ENCODE measurements at regions not wholly inside any gene's neighbourhood (a gene's known extent, or its start where the extent isn't known, plus 50 kb on each side); places are given as distances from the start of the nearest gene placed in this dataset.

GRCh38 chr2:18084376-18084775 is 205.9 kb downstream of the KCNS3 start:
- H3K27ac Mint-ChIP-seq: no peak overlapping the region
- intact Hi-C loops (cut with micrococcal nuclease): no loop called here
- Histone ChIP-seq H3K27me3 (ENCODE audit: insufficient read depth, low read length) (no peaks in the 10 kb centered on the region), H3K9me3 (ENCODE audit: control insufficient read depth in 1 of 2, low read length in 2 of 2) (no peaks in the 10 kb centered on the region), H3K36me3 (ENCODE audit: insufficient read depth, low read length) (no peaks in the 10 kb centered on the region), H3K4me3 (ENCODE audit: low read length in 2 of 2) (no peak overlapping the region), H3K4me1 (ENCODE audit: insufficient read depth, low read length) (no peaks in the 10 kb centered on the region), H3K27ac (ENCODE audit: low read depth, low read length) (no peak overlapping the region)
- H3K36me3 Mint-ChIP-seq: no peaks in the 10 kb centered on the region
- DNase-seq: no peak
- H3K27me3 Mint-ChIP-seq: no peaks in the 10 kb centered on the region
- H3K4me1 Mint-ChIP-seq: no peaks in the 10 kb centered on the region
- ChIA-PET POLR2A (ENCODE audit: partially characterized antibody) (no interaction called here), CTCF (ENCODE audit: partially characterized antibody) (no interaction called here)
- peaks cover 0 to 13% (median 4%) of the 10 kb centered on the region in 8 donors for H3K9me3 Mint-ChIP-seq
- no peak overlapping the region for H3K4me3 Mint-ChIP-seq

GRCh38 chr2:18083806-18084205 is 205.3 kb downstream of the KCNS3 start:
- CTCF ChIA-PET (ENCODE audit: partially characterized antibody): no interaction called here
- no peaks in the 10 kb centered on the region for H3K36me3 ChIP-seq (ENCODE audit: insufficient read depth, low read length)
- H3K4me3 Mint-ChIP-seq: no peak overlapping the region
- peaks cover 0 to 14% (median 4%) of the 10 kb centered on the region in 8 donors for H3K9me3 Mint-ChIP-seq
- no peaks in the 10 kb centered on the region for H3K4me1 ChIP-seq (ENCODE audit: insufficient read depth, low read length)
- H3K36me3 Mint-ChIP-seq: no peaks in the 10 kb centered on the region
- no peaks in the 10 kb centered on the region for H3K4me1 Mint-ChIP-seq
- H3K27me3 ChIP-seq (ENCODE audit: insufficient read depth, low read length): no peaks in the 10 kb centered on the region
- H3K27ac ChIP-seq (ENCODE audit: low read depth, low read length): no peak overlapping the region
- POLR2A ChIA-PET (ENCODE audit: partially characterized antibody): no interaction called here
- H3K4me3 ChIP-seq (ENCODE audit: low read length in 2 of 2): no peak overlapping the region
- intact Hi-C loops (cut with micrococcal nuclease): no loop called here
- no peaks in the 10 kb centered on the region for H3K27me3 Mint-ChIP-seq
- no peak for DNase-seq
- H3K9me3 ChIP-seq (ENCODE audit: control insufficient read depth in 1 of 2, low read length in 2 of 2): no peaks in the 10 kb centered on the region
- no peak overlapping the region for H3K27ac Mint-ChIP-seq

GRCh38 chr2:18078216-18078615 is 199.7 kb downstream of the KCNS3 start:
- CTCF ChIA-PET (ENCODE audit: partially characterized antibody): no interaction called here
- no peak overlapping the region for H3K4me3 Mint-ChIP-seq
- peaks cover 0 to 1% (median 0%) of the 10 kb centered on the region in 4 donors for H3K4me1 Mint-ChIP-seq
- no peak overlapping the region for H3K27ac Mint-ChIP-seq
- no peak overlapping the region for H3K4me3 ChIP-seq (ENCODE audit: low read length in 2 of 2)
- POLR2A ChIA-PET (ENCODE audit: partially characterized antibody): no interaction called here
- peaks cover 0 to 1% of the 10 kb centered on the region in 2 donors for H3K27me3 Mint-ChIP-seq
- peaks cover 0 to 4% (median 3%) of the 10 kb centered on the region in 8 donors for H3K9me3 Mint-ChIP-seq
- H3K36me3 ChIP-seq (ENCODE audit: insufficient read depth, low read length): no peaks in the 10 kb centered on the region
- intact Hi-C loops (cut with micrococcal nuclease): no loop called here
- no peaks in the 10 kb centered on the region for H3K27me3 ChIP-seq (ENCODE audit: insufficient read depth, low read length)
- no peaks in the 10 kb centered on the region for H3K4me1 ChIP-seq (ENCODE audit: insufficient read depth, low read length)
- no peak overlapping the region for H3K27ac ChIP-seq (ENCODE audit: low read depth, low read length)
- no peaks in the 10 kb centered on the region for H3K36me3 Mint-ChIP-seq
- no peaks in the 10 kb centered on the region for H3K9me3 ChIP-seq (ENCODE audit: control insufficient read depth in 1 of 2, low read length in 2 of 2)
- DNase-seq: no peak

GRCh38 chr2:18077704-18078103 is 199.2 kb downstream of the KCNS3 start:
- H3K27me3 ChIP-seq (ENCODE audit: insufficient read depth, low read length): no peaks in the 10 kb centered on the region
- intact Hi-C loops (cut with micrococcal nuclease): no loop called here
- no peaks in the 10 kb centered on the region for H3K4me1 ChIP-seq (ENCODE audit: insufficient read depth, low read length)
- no peak overlapping the region for H3K4me3 ChIP-seq (ENCODE audit: low read length in 2 of 2)
- no peaks in the 10 kb centered on the region for H3K9me3 ChIP-seq (ENCODE audit: control insufficient read depth in 1 of 2, low read length in 2 of 2)
- CTCF ChIA-PET (ENCODE audit: partially characterized antibody): no interaction called here
- peaks cover 0 to 4% (median 2%) of the 10 kb centered on the region in 8 donors for H3K9me3 Mint-ChIP-seq
- no peak overlapping the region for H3K27ac Mint-ChIP-seq
- no peak overlapping the region for H3K27ac ChIP-seq (ENCODE audit: low read depth, low read length)
- POLR2A ChIA-PET (ENCODE audit: partially characterized antibody): no interaction called here
- H3K36me3 ChIP-seq (ENCODE audit: insufficient read depth, low read length): no peaks in the 10 kb centered on the region
- H3K4me1 Mint-ChIP-seq: peaks cover 0 to 1% (median 0%) of the 10 kb centered on the region in 4 donors
- H3K27me3 Mint-ChIP-seq: peaks cover 0 to 1% of the 10 kb centered on the region in 2 donors
- DNase-seq: no peak
- H3K36me3 Mint-ChIP-seq: no peaks in the 10 kb centered on the region
- no peak overlapping the region for H3K4me3 Mint-ChIP-seq

- peaks cover 0 to 4% (median 0%) of the 10 kb centered on the region in 8 donors for H3K9me3 Mint-ChIP-seq
- no peaks in the 10 kb centered on the region for H3K27me3 ChIP-seq (ENCODE audit: insufficient read depth, low read length)
- H3K36me3 ChIP-seq (ENCODE audit: insufficient read depth, low read length): no peaks in the 10 kb centered on the region
- no peak overlapping the region for H3K4me3 ChIP-seq (ENCODE audit: low read length in 2 of 2)
- no peak overlapping the region for H3K27ac ChIP-seq (ENCODE audit: low read depth, low read length)
- no peaks in the 10 kb centered on the region for H3K36me3 Mint-ChIP-seq
- no peaks in the 10 kb centered on the region for H3K9me3 ChIP-seq (ENCODE audit: control insufficient read depth in 1 of 2, low read length in 2 of 2)
- H3K27me3 Mint-ChIP-seq: peaks cover 0 to 1% of the 10 kb centered on the region in 2 donors
- H3K27ac Mint-ChIP-seq: no peak overlapping the region
- ChIA-PET CTCF (ENCODE audit: partially characterized antibody) (no interaction called here), POLR2A (ENCODE audit: partially characterized antibody) (no interaction called here)
- no peaks in the 10 kb centered on the region for H3K4me1 ChIP-seq (ENCODE audit: insufficient read depth, low read length)
- peaks cover 0 to 1% (median 0%) of the 10 kb centered on the region in 4 donors for H3K4me1 Mint-ChIP-seq
- DNase-seq: no peak
- H3K4me3 Mint-ChIP-seq: no peak overlapping the region
- intact Hi-C loops (cut with micrococcal nuclease): no loop called here
Measured at GRCh38 chr2:18077231-18077630, 198.8 kb downstream of the KCNS3 start.

- Mint-ChIP-seq H3K4me1 (peaks cover 0 to 1% (median 0%) of the 10 kb centered on the region in 4 donors), H3K27me3 (peaks cover 0 to 1% of the 10 kb centered on the region in 2 donors), H3K27ac (no peak overlapping the region), H3K4me3 (no peak overlapping the region), H3K9me3 (peaks cover 0 to 6% (median 0%) of the 10 kb centered on the region in 8 donors), H3K36me3 (no peaks in the 10 kb centered on the region)
- ChIA-PET CTCF (ENCODE audit: partially characterized antibody) (no interaction called here), POLR2A (ENCODE audit: partially characterized antibody) (no interaction called here)
- DNase-seq: no peak
- H3K9me3 ChIP-seq (ENCODE audit: control insufficient read depth in 1 of 2, low read length in 2 of 2): no peaks in the 10 kb centered on the region
- intact Hi-C loops (cut with micrococcal nuclease): no loop called here
- no peaks in the 10 kb centered on the region for H3K36me3 ChIP-seq (ENCODE audit: insufficient read depth, low read length)
- no peak overlapping the region for H3K27ac ChIP-seq (ENCODE audit: low read depth, low read length)
- H3K4me3 ChIP-seq (ENCODE audit: low read length in 2 of 2): no peak overlapping the region
- H3K4me1 ChIP-seq (ENCODE audit: insufficient read depth, low read length): no peaks in the 10 kb centered on the region
- no peaks in the 10 kb centered on the region for H3K27me3 ChIP-seq (ENCODE audit: insufficient read depth, low read length)
Measured at GRCh38 chr2:18074476-18074875, 196.0 kb downstream of the KCNS3 start.

- peaks cover 0 to 1% (median 0%) of the 10 kb centered on the region in 4 donors for H3K4me1 Mint-ChIP-seq
- H3K27me3 ChIP-seq (ENCODE audit: insufficient read depth, low read length): no peaks in the 10 kb centered on the region
- H3K9me3 Mint-ChIP-seq: peaks cover 0 to 6% (median 0%) of the 10 kb centered on the region in 8 donors
- H3K27ac Mint-ChIP-seq: no peak overlapping the region
- CTCF ChIA-PET (ENCODE audit: partially characterized antibody): no interaction called here
- no peak for DNase-seq
- POLR2A ChIA-PET (ENCODE audit: partially characterized antibody): no interaction called here
- H3K36me3 Mint-ChIP-seq: no peaks in the 10 kb centered on the region
- H3K9me3 ChIP-seq (ENCODE audit: control insufficient read depth in 1 of 2, low read length in 2 of 2): no peaks in the 10 kb centered on the region
- no peaks in the 10 kb centered on the region for H3K36me3 ChIP-seq (ENCODE audit: insufficient read depth, low read length)
- no peaks in the 10 kb centered on the region for H3K4me1 ChIP-seq (ENCODE audit: insufficient read depth, low read length)
- H3K4me3 ChIP-seq (ENCODE audit: low read length in 2 of 2): no peak overlapping the region
- H3K4me3 Mint-ChIP-seq: no peak overlapping the region
- peaks cover 0 to 2% of the 10 kb centered on the region in 2 donors for H3K27me3 Mint-ChIP-seq
- no peak overlapping the region for H3K27ac ChIP-seq (ENCODE audit: low read depth, low read length)
- intact Hi-C loops (cut with micrococcal nuclease): no loop called here
Measured at GRCh38 chr2:18073601-18074000, 195.1 kb downstream of the KCNS3 start.
